HG02763 (cell line): ENCODE measurements at regions not wholly inside any gene's neighbourhood (a gene's known extent, or its start where the extent isn't known, plus 50 kb on each side); places are given as distances from the start of the nearest gene placed in this dataset.

Source experiments
- ATAC-seq: cut with Tn5 transposase; IDR thresholded peaks from one replicate; pipeline ENCODE4 v1.9.1; 2021; ENCODE audit warnings: mild to moderate bottlenecking, moderate library complexity; ENCODE audit not compliant: unreplicated experiment

GRCh38 chr10:128902031-128902710 is 564.9 kb upstream of the MGMT start:
- no peak for ATAC-seq

DNA sequence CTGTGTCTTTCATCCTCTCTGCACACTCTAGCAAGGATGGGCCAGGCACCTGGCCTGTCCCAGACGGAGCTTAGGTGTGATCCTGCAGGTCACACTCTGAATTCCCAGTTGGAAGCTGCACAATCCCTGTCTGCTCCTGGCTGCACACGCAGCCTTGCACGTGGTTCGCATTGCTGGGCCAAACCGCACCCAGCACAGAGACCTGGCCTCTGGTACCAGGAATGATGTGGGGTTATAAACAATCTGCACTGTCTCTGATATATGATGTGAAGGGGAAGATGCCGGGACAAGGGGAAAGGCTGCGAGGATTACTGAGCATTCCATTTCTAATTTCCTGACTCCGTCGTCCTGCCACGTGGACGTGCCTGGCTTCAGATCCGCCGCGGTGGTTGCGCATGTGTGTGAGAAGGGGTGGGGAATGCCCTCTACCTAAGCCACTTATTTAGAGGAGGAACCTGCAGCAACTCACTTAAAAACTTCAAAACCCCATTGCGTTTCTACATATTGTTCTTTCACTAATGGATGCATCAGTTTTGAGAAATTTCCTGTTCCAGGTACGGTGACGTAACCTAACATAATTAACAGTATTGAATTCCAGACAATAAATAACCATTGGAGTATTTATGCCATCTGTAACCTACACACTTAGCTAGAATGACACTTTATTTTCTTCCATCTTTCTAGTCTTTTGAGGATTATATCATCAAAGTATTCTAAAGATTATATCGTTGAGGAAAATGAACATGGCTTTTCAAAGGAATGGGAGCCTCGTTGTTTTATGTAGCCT is 559.7 kb upstream of the MGMT start:
- no peak for ATAC-seq

DNA sequence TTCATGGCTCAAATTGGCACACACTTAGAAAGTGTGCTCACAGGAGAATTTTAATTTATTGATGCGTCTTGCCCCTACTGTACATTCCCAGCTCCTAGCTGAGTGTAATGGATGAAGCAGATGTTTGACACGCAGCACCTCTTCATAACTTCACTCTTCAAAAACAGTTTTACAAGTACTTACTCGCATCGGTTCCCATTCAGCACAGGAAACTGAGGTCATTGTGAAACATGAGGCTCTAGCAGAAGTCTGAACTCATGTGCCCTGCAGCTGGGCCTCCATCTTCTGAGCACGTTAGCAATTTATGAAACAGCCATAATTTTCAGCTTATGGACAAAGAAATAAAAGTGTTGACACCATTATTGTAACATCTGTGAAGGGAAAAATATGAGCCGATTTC is 558.9 kb upstream of the MGMT start:
- ATAC-seq: no peak

DNA sequence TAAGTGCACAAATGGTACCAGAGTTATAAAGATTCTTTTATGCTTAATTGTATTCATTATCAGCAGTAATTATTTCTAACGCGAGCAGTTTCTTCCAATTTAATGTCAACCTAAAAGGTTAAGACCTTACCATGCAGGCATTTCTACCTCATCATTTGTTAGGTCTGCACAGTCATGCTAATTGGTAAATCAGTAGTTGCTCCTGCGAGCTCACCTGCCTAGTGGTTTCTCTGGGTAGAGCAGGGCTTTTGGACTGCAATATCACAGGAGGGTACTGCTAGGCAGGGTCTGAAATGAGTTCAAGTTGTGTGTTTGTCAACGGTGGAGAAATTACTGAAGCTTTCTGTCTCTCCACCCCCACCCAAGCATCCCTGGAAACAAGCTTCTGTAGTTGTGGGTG is 558.5 kb upstream of the MGMT start:
- ATAC-seq: no peak

DNA sequence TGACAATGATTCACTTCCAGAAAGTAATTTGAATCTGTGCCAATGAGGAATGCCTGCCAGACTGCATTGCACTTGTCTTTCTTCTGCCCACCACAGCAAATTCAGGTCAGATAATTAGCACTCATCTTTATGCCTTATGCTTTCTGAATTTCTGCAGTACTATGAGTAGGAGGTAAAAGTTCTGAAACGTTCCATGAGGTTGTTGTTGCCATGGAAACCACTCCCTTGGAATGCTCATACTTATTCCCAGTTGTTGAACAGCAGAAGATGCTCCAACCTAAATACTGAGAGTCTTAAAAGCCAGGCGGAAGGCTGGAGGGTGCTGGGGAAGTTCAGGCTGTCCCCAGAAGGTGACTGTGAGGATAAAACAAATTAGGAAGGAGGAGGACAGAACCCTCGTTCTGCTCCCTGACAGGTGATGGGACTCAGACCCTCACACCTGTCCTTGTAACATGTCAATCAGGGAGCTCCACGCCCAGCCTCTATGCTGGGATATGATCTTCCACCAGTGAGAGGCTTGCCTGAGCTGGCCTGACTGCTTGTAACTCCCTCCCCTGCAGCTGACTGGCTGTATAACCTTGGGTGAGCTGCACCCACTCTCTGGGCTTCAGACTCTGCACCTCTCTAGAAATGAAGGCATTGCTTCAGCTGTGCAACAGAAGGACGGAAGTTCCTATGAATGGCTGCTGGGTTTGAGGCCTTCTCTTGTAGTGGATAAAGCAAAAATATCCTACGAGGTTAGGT is 554.3 kb upstream of the MGMT start:
- no peak for ATAC-seq

- ATAC-seq: no peak
Observed at GRCh38 chr10:128914681-128915080, 552.4 kb upstream of the MGMT start.

DNA sequence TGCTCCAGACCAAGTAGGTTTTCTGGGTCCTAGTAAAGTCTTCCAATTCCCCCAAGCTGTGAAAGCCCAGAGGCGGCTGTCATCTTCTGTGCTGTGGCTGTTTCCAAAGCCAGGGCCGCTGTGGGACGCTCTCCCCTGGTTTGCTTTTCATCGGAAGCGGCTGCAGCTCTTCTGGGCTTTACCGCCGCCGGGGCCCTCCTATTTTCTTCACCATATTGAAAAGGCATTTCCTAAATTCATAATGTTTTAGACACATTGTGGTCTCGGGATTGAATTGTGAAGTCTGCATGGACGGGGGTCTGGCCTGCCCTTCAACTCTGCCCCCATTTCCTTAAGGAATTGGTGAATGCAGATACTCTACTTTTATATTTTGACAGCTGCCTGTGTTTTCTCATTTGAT is 551.4 kb upstream of the MGMT start:
- ATAC-seq: no peak

- ATAC-seq: no peak
Observed at GRCh38 chr10:128916383-128916782, 550.7 kb upstream of the MGMT start.

DNA sequence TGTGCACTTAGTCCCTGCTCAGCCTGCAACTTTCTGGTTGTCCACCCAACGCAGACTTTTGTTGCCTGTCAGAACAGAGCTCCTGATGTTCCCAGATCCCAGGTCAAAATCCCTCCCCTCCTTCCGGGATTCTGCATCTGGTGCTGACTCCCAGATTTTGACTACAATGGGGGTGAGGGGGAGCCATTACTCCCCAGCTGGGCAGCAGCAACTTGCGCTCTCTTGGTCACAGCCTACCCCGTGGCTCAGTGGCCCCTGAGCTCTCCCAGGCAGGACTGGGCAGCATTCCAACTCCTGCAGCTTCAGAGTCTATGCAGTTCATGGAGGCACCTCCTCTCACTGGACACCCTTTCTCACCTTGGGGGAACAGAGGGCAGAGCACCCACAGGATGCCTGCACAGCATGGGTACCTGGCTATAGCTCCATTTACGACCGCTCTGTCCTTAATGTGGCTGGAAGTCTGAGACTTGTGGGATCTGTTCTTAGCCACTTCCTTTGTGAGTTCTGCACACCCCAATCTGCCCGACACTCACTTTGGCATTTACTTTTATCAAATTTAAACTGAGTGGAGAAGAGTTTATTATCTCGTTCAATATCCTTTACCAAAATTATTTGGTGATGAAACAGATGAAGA is 545.5 kb upstream of the MGMT start:
- no peak for ATAC-seq

DNA sequence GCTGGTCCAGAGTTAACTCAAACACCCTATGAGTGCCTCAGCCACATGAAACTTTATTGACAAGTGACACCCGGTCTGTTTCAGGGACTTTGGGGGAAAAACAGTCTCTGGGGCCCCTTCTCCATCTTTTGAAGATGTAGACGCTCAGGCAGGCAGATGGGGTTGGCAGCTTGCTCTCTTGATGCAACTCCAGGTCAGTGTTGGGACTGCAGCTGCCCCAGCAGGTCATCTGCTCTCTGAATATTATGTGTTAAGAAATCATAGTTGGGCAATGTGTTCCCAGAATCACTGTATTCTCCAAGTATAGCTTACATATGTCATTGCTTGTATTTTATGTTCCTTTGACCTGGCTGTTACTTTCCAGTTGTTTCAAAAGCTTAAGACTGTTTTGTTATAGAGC is 544.9 kb upstream of the MGMT start:
- no peak for ATAC-seq

DNA sequence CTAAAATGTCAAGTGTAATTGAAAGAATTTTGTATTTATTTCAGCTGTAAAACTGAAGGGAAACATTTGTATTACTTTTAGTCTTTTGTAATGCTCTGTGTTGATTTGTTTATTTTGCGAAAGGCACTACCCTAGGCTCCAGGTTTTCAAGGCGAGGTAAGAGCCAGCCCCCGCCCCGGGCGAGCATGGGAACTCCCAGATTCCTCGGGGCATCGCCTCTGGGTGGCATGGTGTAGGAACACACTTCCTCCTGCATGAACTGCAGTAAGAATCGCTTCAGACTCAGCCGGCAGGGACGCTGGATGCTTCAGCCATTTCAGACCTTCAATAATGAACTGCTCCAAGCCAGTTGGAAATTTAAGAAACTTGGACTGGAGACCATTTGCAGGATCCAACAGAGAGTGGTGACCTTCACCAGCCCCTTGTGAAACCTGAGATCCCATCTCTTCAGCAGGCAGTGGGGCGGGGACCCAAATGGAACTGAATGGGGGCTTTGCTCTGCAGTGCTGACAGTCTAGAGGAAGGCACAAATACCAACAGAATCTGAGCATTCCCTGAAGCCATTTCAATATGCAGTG is 544.3 kb upstream of the MGMT start:
- ATAC-seq: no peak

GRCh38 chr10:128924918-128925317 is 542.1 kb upstream of the MGMT start:
- no peak for ATAC-seq

DNA sequence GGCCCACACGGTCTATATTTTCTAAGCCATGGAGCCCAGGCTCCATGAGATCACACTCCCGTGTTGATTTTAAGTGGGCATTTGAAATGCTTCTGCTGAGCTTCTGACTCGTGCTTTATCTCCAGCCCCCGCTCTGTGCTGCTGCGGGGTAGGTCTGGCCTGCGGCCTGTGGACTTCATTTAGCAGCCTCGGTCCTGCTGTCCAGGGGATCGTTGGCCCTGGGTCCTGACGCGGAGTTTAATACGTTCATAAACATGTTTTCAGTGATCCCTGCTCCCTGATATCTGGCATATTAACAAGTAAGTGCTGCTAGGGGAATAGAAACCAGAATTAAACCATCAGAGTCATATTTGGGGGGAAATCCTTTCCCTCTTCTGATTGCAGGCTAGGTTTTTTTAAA is 540.3 kb upstream of the MGMT start:
- ATAC-seq: no peak

DNA sequence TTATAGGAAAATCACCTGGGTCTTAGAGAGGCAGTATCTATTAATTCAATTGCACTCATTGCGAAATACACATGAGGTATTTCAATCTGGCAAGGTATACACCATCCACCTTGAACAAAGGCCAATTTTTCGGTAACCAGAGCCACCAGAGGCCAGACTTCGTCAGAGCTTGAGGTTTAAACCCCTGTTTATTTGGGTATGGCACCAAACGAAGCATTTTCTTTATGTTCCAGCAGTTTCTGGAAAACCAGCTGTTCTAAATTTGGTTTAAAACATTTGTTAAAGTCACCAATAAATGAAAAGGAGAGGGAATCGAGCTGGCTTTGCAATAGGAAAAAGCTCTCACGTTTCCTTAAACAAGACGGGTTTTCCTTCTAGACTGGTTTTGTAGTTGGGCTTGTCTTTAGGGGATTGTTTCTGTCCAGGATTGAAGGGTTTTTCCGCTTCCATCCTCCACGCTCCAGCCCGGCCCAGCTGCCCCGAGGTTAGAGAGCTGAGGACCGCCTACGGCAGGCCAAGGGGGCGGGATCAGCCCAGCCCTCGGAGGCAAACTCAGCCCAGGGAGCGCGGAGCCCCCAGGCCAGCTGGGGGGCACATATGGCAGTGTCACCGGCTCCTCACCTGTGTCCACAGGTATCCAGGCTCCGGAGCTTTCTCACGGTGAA is 539.4 kb upstream of the MGMT start:
- ATAC-seq: no peak

DNA sequence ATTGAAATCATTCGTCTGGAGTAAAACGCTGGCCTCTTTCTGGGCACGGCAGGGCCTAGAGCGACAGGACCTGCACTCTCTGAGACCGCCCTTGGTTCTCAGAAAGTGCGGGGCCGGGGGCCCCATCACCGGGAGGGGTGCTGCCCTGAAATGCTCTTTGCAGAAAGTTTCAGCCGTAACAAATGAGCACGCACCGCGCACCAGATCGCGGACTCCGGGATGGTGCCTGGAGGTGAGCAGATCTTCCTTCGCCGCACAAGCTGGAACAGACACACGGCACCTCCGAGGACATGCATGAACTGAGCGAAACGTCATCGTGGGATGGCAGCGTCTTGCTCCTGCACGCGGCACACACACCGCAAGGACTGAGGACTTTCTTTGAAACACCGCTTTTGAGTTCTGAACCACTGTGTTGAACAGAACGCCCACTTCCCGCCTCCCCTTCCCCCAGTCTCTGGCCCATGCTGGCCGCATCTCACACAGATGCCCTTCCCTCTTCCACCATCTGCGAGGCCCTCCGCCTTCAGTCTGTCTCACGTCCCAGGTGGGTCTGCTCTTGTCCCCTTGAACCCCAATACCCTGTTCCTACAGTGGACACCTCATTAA is 538.7 kb upstream of the MGMT start:
- ATAC-seq: no peak

DNA sequence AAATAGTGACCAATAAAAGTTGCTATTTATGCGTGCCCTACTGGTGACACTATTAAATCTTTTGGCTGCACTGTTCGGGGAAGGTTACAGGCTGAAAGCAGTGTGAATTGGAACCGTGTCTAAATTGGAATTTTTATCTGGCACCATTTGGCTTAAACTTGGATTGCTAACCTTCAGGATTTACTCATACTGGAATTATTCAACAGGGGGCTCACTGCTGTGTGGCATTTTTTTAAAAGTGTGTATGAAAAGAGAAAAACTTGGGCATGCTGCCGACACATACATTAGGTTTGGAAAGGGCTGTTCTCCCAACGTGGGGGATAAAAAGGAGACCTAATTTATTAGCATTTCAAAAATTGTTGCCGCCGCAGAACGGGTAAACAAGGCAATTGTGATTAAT is 537.9 kb upstream of the MGMT start:
- ATAC-seq: no peak

GRCh38 chr10:128929767-128930166 is 537.3 kb upstream of the MGMT start:
- ATAC-seq: no peak

DNA sequence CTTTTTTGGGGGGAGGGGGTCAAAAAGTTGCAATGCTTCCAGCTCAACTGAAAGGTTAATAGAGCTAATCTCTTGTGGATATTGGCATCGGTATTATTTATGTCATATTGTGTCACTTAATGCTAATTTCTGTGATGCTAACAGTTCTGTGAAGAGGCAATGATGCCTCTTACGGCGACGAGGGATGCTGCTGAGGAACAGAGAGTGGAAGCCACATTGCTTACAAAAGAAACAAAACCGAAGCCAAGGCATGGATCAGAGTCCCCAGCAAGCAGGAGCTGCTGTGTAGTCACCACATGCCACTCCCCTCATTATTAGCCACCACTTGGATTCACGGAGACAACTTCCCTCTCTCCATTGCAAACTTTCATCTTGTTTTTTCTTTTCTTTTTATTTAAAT is 536.5 kb upstream of the MGMT start:
- no peak for ATAC-seq

DNA sequence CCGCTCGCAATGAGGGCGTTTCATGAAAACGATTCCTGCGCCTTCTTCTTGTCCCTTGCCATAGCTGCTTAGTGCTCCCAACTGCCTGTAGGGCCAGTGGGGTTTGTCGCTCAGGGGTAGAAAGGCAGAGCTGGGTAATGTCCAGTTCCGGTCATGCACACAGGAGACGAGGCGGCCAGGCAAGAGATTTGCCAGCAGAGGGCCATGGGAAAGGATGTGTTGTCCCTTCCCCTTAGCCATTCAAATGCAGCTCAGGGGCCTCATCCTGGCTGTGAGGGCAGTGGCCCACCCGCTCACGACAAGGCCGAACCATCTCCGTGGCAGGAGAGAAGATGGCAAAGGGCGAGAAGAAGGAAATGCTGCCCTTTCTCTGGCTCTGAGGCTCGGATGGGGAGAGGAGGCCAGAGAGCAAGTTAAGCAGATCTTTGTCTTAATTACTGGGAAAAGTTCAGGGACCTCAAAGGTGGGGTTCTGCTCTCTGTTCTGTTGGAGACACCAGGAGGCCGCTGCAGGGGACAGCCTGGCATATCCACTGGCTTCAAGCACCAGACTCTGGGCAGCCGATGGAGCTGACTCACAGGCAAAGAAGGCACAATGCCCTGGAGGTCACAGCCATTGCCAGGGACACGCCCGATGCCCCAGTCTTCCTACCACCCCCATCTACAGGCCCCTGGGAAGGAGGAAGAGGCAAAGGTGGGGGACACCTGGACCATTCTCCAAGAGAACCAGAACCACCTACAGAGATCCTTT is 534.8 kb upstream of the MGMT start:
- no peak for ATAC-seq

GRCh38 chr10:128934492-128934891 is 532.5 kb upstream of the MGMT start:
- no peak for ATAC-seq
